ENCODE measurements at regions not wholly inside any gene's neighbourhood (a gene's known extent, or its start where the extent isn't known, plus 50 kb on each side); places are given as distances from the start of the nearest gene placed in this dataset.

- TF ChIP-seq CTCF (IDR thresholded peaks at IDR 0.05): no peak
- TF ChIP-seq ZFX (IDR thresholded peaks at IDR 0.05; ENCODE audit: borderline replicate concordance): no peak
- no peak overlapping the region for H3K27ac ChIP-seq
These were observed 187.9 kb downstream of the USP12 start for GRCh38 chr13:26983543-26984320.

GRCh38 chr13:26980099-26981031, 191.2 kb downstream of the USP12 start:
- H3K27ac ChIP-seq: no peak overlapping the region
- no peak for TF ChIP-seq ZFX (IDR thresholded peaks at IDR 0.05; ENCODE audit: borderline replicate concordance)
- TF ChIP-seq CTCF (IDR thresholded peaks at IDR 0.05): no peak

GRCh38 chr13:26979334-26979733, 192.3 kb downstream of the USP12 start:
- H3K27ac ChIP-seq: no peak overlapping the region
- TF ChIP-seq ZFX (IDR thresholded peaks at IDR 0.05; ENCODE audit: borderline replicate concordance) (no peak), CTCF (IDR thresholded peaks at IDR 0.05) (no peak)

GRCh38 chr13:26978081-26978860, 193.3 kb downstream of the USP12 start:
- H3K27ac ChIP-seq: no peak overlapping the region
- TF ChIP-seq CTCF (IDR thresholded peaks at IDR 0.05) (no peak), ZFX (IDR thresholded peaks at IDR 0.05; ENCODE audit: borderline replicate concordance) (no peak)

- TF ChIP-seq CTCF (IDR thresholded peaks at IDR 0.05): no peak
- TF ChIP-seq ZFX (IDR thresholded peaks at IDR 0.05; ENCODE audit: borderline replicate concordance): no peak
These were observed 194.1 kb downstream of the USP12 start for GRCh38 chr13:26977541-26977940.

GRCh38 chr13:26976313-26976712, 195.3 kb downstream of the USP12 start:
- TF ChIP-seq ZFX (IDR thresholded peaks at IDR 0.05; ENCODE audit: borderline replicate concordance): no peak
- no peak for TF ChIP-seq CTCF (IDR thresholded peaks at IDR 0.05)
- no peak overlapping the region for H3K27ac ChIP-seq

More at GRCh38 chr13:26977541-26977940, 194.1 kb downstream of the USP12 start:
- no peak overlapping the region for H3K27ac ChIP-seq

All from 22Rv1 (cell line).